Skeletal muscle tissue (tissue), 4 donors: ENCODE measurements at regions not wholly inside any gene's neighbourhood (a gene's known extent, or its start where the extent isn't known, plus 50 kb on each side); places are given as distances from the start of the nearest gene placed in this dataset. TPM values are rescaled to one million over a fixed set of nuclear protein-coding genes. Genes with fewer than 3 reads are reported as not detected.

Source experiments
- H3K27ac ChIP-seq: one replicate; pipeline ENCODE4 v1.7.0; 2013; ENCODE audit warnings: mild to moderate bottlenecking, low read depth, low read length, inconsistent platforms
- H3K27me3 ChIP-seq, 3 donors: one replicate each; pipeline ENCODE4 v1.7.0; 2013; ENCODE audit warnings: low read length in 3 of 3; ENCODE audit not compliant: control insufficient read depth in 3 of 3, insufficient read depth in 3 of 3
- H3K36me3 ChIP-seq, 3 donors: one replicate each; pipeline ENCODE4 v1.7.0; 2013; ENCODE audit warnings: low read length in 3 of 3; ENCODE audit not compliant: control insufficient read depth in 3 of 3, insufficient read depth in 3 of 3
- H3K4me1 ChIP-seq, 3 donors: one replicate each; pipeline ENCODE4 v1.7.0; 2013; ENCODE audit warnings: low read length in 3 of 3, mild to moderate bottlenecking in 3 of 3; ENCODE audit not compliant: control insufficient read depth in 3 of 3, insufficient read depth in 3 of 3
- H3K4me3 ChIP-seq, 3 donors: one replicate each; pipeline ENCODE4 v1.7.0; 2013; ENCODE audit warnings: low read length in 3 of 3
- H3K9ac ChIP-seq, 3 donors: one replicate each; pipeline ENCODE4 v1.7.0; 2013; ENCODE audit warnings: low read length in 3 of 3, mild to moderate bottlenecking in 3 of 3, moderate library complexity in 2 of 3, low read depth in 1 of 3
- H3K9me3 ChIP-seq, 3 donors: one replicate each; pipeline ENCODE4 v1.7.0; 2013; ENCODE audit warnings: low read length in 3 of 3; ENCODE audit not compliant: control insufficient read depth in 3 of 3
- small RNA-seq: library from RNA; depleted of rRNA; stranded (forward); fragments of <200 nt; gene quantifications from one replicate; pipeline ENCODE3, GENCODE V24; 2014
- donor health status: Osteomylitis.

- no peaks in the 10 kb centered on the region for H3K27me3 ChIP-seq
- no peaks in the 10 kb centered on the region for H3K36me3 ChIP-seq
- H3K4me1 ChIP-seq: no peaks in the 10 kb centered on the region
- H3K4me3 ChIP-seq: no peak overlapping the region
- no peak overlapping the region for H3K27ac ChIP-seq
- H3K9ac ChIP-seq: no peak overlapping the region
- H3K9me3 ChIP-seq: peaks cover 0 to 2% (median 0%) of the 10 kb centered on the region in 3 donors
Measured at GRCh38 chr12:29086325-29087271, 62.5 kb upstream of the FAR2 start.

GRCh38 chr12:29088611-29089219, 60.4 kb upstream of the FAR2 start:
- H3K36me3 ChIP-seq: no peaks in the 10 kb centered on the region
- H3K4me1 ChIP-seq: no peaks in the 10 kb centered on the region
- H3K9me3 ChIP-seq: peaks cover 0 to 4% (median 0%) of the 10 kb centered on the region in 3 donors
- H3K27me3 ChIP-seq: no peaks in the 10 kb centered on the region
- H3K9ac ChIP-seq: no peak overlapping the region
- no peak overlapping the region for H3K4me3 ChIP-seq
- no peak overlapping the region for H3K27ac ChIP-seq

Small RNA genes lying in the stretch of these regions (small RNA-seq; reads per million reads assigned to genes)
- not detected for gene AC024255.1
